SK-N-MC (cell line): ENCODE measurements at regions not wholly inside any gene's neighbourhood (a gene's known extent, or its start where the extent isn't known, plus 50 kb on each side); places are given as distances from the start of the nearest gene placed in this dataset.

Experiments
- EZH2 ChIP-seq: fragments of 200-600 bp; sonication (generic); IDR thresholded peaks from one replicate; pipeline ENCODE4 v1.6.1; 2017; ENCODE audit warnings: antibody characterized with exemption
- FOXP2 ChIP-seq: optimal IDR thresholded peaks from 2 replicates; pipeline ENCODE3; 2011; ENCODE audit warnings: mild to moderate bottlenecking, moderate library complexity; ENCODE audit not compliant: insufficient read depth; ENCODE audit errors: extremely low read length, control extremely low read depth
- POLR2AphosphoS5 ChIP-seq: IDR thresholded peaks from 2 replicates; pipeline ENCODE4 v1.6.1; 2012; ENCODE audit warnings: mild to moderate bottlenecking, low read depth, low read length, borderline replicate concordance

- TF ChIP-seq POLR2AphosphoS5 (no peak), EZH2 (no peak), FOXP2 (no peak)
Measured at GRCh38 chr17:13840254-13840653, 229.1 kb upstream of the COX10 start.
